GM23338 (cell line): ENCODE measurements at regions not wholly inside any gene's neighbourhood (a gene's known extent, or its start where the extent isn't known, plus 50 kb on each side); places are given as distances from the start of the nearest gene placed in this dataset.

Source experiments
- ATAC-seq: fragments of 200-7000 bp; cut with Tn5 transposase; 3 replicates; pipeline ENCODE4 v1.9.1; 2020
- DNase-seq: peaks from one replicate; pipeline ENCODE4 v3.0.0-alpha.2; 2015; ENCODE audit warnings: low spot score
- H2AFZ ChIP-seq: fragments of 200-600 bp; sonication (generic); 2 replicates; pipeline ENCODE4 v1.8.0; 2016; ENCODE audit warnings: antibody characterized with exemption, mild to moderate bottlenecking, moderate library complexity
- H3F3A ChIP-seq: fragments of 200-600 bp; sonication (generic); replicated peaks from 2 replicates; pipeline ENCODE4 v1.8.0; 2017; ENCODE audit warnings: antibody characterized with exemption, mixed run types, low read depth
- H3K27ac ChIP-seq: fragments of 200-600 bp; sonication (generic); 2 replicates; pipeline ENCODE4 v1.6.1; 2016; ENCODE audit warnings: low read depth
- H3K27me3 ChIP-seq: fragments of 200-600 bp; sonication (generic); 2 replicates; pipeline ENCODE4 v1.8.0; 2016; ENCODE audit warnings: mild to moderate bottlenecking, mixed run types, moderate library complexity; ENCODE audit not compliant: insufficient read depth
- H3K36me3 ChIP-seq: fragments of 200-600 bp; sonication (generic); 2 replicates; pipeline ENCODE4 v1.8.0; 2016; ENCODE audit warnings: mild to moderate bottlenecking; ENCODE audit not compliant: insufficient read depth
- H3K4me1 ChIP-seq: fragments of 200-600 bp; sonication (generic); 2 replicates; pipeline ENCODE4 v1.8.0; 2016; ENCODE audit warnings: mild to moderate bottlenecking, moderate library complexity; ENCODE audit not compliant: insufficient read depth
- H3K4me2 ChIP-seq: fragments of 200-600 bp; sonication (generic); 2 replicates; pipeline ENCODE4 v1.7.1; 2017; ENCODE audit warnings: mixed run types
- H3K4me3 ChIP-seq: fragments of 200-600 bp; sonication (generic); 2 replicates; pipeline ENCODE4 v1.6.1; 2016; ENCODE audit warnings: mixed run types
- H3K79me2 ChIP-seq: fragments of 200-600 bp; sonication (generic); replicated peaks from 2 replicates; pipeline ENCODE4 v1.8.0; 2017; ENCODE audit warnings: mild to moderate bottlenecking; ENCODE audit not compliant: insufficient read depth
- H3K9me2 ChIP-seq: fragments of 200-600 bp; sonication (generic); 2 replicates; pipeline ENCODE4 v1.8.0; 2017; ENCODE audit not compliant: insufficient read depth
- H4K20me1 ChIP-seq: fragments of 200-600 bp; sonication (generic); replicated peaks from 2 replicates; pipeline ENCODE4 v1.8.0; 2017; ENCODE audit warnings: mild to moderate bottlenecking; ENCODE audit not compliant: insufficient read depth
- H3K27ac Mint-ChIP-seq: 2 replicates; pipeline ENCODE4 v1.8.0; 2020; ENCODE audit warnings: inconsistent platforms, mild to moderate bottlenecking, moderate library complexity, mixed read lengths
- H3K27me3 Mint-ChIP-seq: 3 replicates; pipeline ENCODE4 v1.8.0; 2022; ENCODE audit warnings: low read depth, mild to moderate bottlenecking, moderate library complexity, mixed read lengths, inconsistent platforms; ENCODE audit not compliant: insufficient read depth, poor library complexity
- H3K36me3 Mint-ChIP-seq: 3 replicates; pipeline ENCODE4 v1.8.0; 2021; ENCODE audit warnings: low read depth, mild to moderate bottlenecking, inconsistent platforms, moderate library complexity, mixed read lengths
- H3K4me1 Mint-ChIP-seq: 3 replicates; pipeline ENCODE4 v1.8.0; 2020; ENCODE audit warnings: mild to moderate bottlenecking, inconsistent platforms, mixed read lengths
- H3K4me3 Mint-ChIP-seq: 3 replicates; pipeline ENCODE4 v1.8.0; 2021; ENCODE audit warnings: moderate library complexity, mild to moderate bottlenecking, inconsistent platforms, mixed read lengths
- H3K9me3 Mint-ChIP-seq: 3 replicates; pipeline ENCODE4 v1.8.0; 2020; ENCODE audit warnings: moderate library complexity, mild to moderate bottlenecking, inconsistent platforms, mixed read lengths
- CREB1 ChIP-seq: fragments of 250-450 bp; sonication (Bioruptor Pico); IDR thresholded peaks from 2 replicates; pipeline ENCODE4 v1.5.0; 2020; ENCODE audit warnings: low read depth, mild to moderate bottlenecking, moderate library complexity
- JUNB ChIP-seq: IDR thresholded peaks from one replicate; pipeline ENCODE4 v1.6.1; 2016; ENCODE audit warnings: antibody characterized with exemption; ENCODE audit not compliant: unreplicated experiment
- NANOG ChIP-seq: IDR thresholded peaks from 2 replicates; pipeline ENCODE4 v1.6.1; 2016; ENCODE audit warnings: antibody characterized with exemption, borderline replicate concordance
- POLR2AphosphoS5 ChIP-seq: IDR thresholded peaks from 2 replicates; pipeline ENCODE4 v1.6.1; 2016; ENCODE audit warnings: antibody characterized with exemption, low read depth
- REST ChIP-seq: IDR thresholded peaks from one replicate; pipeline ENCODE4 v1.6.1; 2018; ENCODE audit warnings: antibody characterized with exemption; ENCODE audit not compliant: unreplicated experiment
- ZNF114 ChIP-seq: fragments of 250-450 bp; sonication (Bioruptor Pico); IDR thresholded peaks from 2 replicates; pipeline ENCODE4 v1.5.0; 2020; ENCODE audit warnings: mild to moderate bottlenecking, moderate library complexity
- ZNF331 ChIP-seq: fragments of 250-450 bp; sonication (Bioruptor Pico); IDR thresholded peaks from 2 replicates; pipeline ENCODE4 v1.5.0; 2020; ENCODE audit warnings: low read depth, mild to moderate bottlenecking, moderate library complexity
- ZNF462 ChIP-seq: fragments of 250-450 bp; sonication (Bioruptor Pico); IDR thresholded peaks from 2 replicates; pipeline ENCODE4 v1.5.0; 2020; ENCODE audit warnings: mild to moderate bottlenecking, moderate library complexity

- TF ChIP-seq ZNF462 (CRISPR knock-in tag) (no peak), POLR2AphosphoS5 (no peak)
These were observed 57.9 kb upstream of the TEX13D start (continued) for GRCh38 chrX:124274438-124275181.

DNA sequence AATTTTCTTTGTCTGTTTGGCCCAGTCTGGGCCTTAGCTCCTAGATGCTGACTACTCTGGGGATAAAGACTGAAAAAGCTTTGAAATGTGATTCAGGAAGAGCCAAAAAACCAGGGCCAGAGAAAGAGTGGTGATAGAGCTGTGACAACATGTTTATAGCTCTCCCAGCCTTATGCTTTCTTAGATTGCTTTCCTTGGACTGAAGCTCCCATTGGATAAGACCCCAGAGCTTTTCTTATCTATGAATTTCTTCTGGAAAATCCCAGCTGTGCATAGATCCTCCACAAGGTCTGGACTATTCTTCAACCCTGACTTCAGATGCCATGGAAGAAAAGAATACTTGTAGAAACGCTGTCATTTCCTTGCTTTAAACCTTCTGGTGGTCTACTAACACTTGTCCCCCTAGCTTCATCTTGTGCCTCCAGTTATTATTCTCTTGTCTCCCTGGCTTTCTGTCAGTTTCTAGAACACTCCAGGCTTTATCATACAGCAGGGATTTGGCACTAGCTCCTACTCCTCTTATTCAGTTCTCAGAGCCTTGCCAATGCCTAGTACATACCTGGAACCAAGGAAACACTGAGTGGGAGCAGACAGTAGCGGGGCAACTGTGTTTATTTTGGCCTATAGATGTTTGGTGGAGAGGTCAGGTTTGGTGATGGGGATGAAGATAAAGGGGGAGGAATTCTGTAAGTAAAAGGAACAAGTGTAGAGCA lies 57.1 kb upstream of the TEX13D start:
- H3K36me3 ChIP-seq: no peaks in the 10 kb centered on the region
- no peak for DNase-seq
- no peak overlapping the region for H3K27ac ChIP-seq
- Mint-ChIP-seq H3K27ac (no peak overlapping the region), H3K27me3 (no peaks in the 10 kb centered on the region), H3K4me3 (no peak overlapping the region), H3K36me3 (no peaks in the 10 kb centered on the region), H3K9me3 (no peaks in the 10 kb centered on the region), H3K4me1 (peaks cover 3% of the 10 kb centered on the region; the same call in 2 of the 3 replicates)
- no peak for ATAC-seq
- peaks cover 4% of the 10 kb centered on the region; the same call in 1 of the 2 replicates for H3K4me1 ChIP-seq
- no peaks in the 10 kb centered on the region for H3F3A ChIP-seq
- no peak overlapping the region for H3K4me3 ChIP-seq
- H3K9me2 ChIP-seq: no peaks in the 10 kb centered on the region
- H4K20me1 ChIP-seq: no peaks in the 10 kb centered on the region
- no peaks in the 10 kb centered on the region for H3K79me2 ChIP-seq
- H3K4me2 ChIP-seq: no peak overlapping the region
- no peaks in the 10 kb centered on the region for H3K27me3 ChIP-seq
- H2AFZ ChIP-seq: no peak overlapping the region
- no peak for TF ChIP-seq NANOG
- TF ChIP-seq ZNF114: no peak
- no peak for TF ChIP-seq POLR2AphosphoS5
- no peak for TF ChIP-seq CREB1
- TF ChIP-seq ZNF331 (CRISPR knock-in tag): no peak
- TF ChIP-seq JUNB: no peak
- no peak for TF ChIP-seq REST
